Neural cell (in vitro differentiated cells): ENCODE measurements at regions not wholly inside any gene's neighbourhood (a gene's known extent, or its start where the extent isn't known, plus 50 kb on each side); places are given as distances from the start of the nearest gene placed in this dataset.
"Not testable (repeated sequence)": the region's sequence is repeated elsewhere in the genome, so short reads cannot be mapped to it uniquely, and the experiment has no call there.

Experiments
- H2AFZ ChIP-seq: fragments of 200-600, 300-800 bp; sonication (generic), shearing (Covaris generic); 2 replicates; pipeline ENCODE4 v1.6.0; 2014; ENCODE audit warnings: low read depth, mild to moderate bottlenecking, antibody characterized with exemption, low read length, moderate library complexity
- H3F3A ChIP-seq: fragments of 200-600 bp; shearing (Covaris generic); 2 replicates; pipeline ENCODE4 v1.6.1; 2016; ENCODE audit warnings: mild to moderate bottlenecking, moderate library complexity, mixed read lengths, antibody characterized with exemption, low read length; ENCODE audit not compliant: insufficient read depth, poor library complexity, severe bottlenecking
- H3K27ac ChIP-seq: fragments of 200-600, 300-800 bp; sonication (generic), shearing (Covaris generic); 2 replicates; pipeline ENCODE4 v1.5.1; 2014; ENCODE audit warnings: mild to moderate bottlenecking, low read length, moderate library complexity
- H3K27me3 ChIP-seq: fragments of 300-800, 200-600 bp; sonication (generic), shearing (Covaris generic); 2 replicates; pipeline ENCODE4 v1.6.0; 2014; ENCODE audit warnings: mild to moderate bottlenecking, low read depth, low read length, moderate library complexity; ENCODE audit not compliant: insufficient read depth
- H3K36me3 ChIP-seq: fragments of 300-800, 200-600 bp; sonication (generic), shearing (Covaris generic); 2 replicates; pipeline ENCODE4 v1.5.1; 2014; ENCODE audit warnings: mild to moderate bottlenecking, antibody characterized with exemption, low read length, moderate library complexity; ENCODE audit not compliant: insufficient read depth
- H3K4me2 ChIP-seq: fragments of 300-800, 200-600 bp; sonication (generic), shearing (Covaris generic); 2 replicates; pipeline ENCODE4 v1.6.0; 2014; ENCODE audit warnings: mild to moderate bottlenecking, low read length
- H3K4me3 ChIP-seq: fragments of 300-800, 200-600 bp; sonication (generic), shearing (Covaris generic); 2 replicates; pipeline ENCODE4 v1.5.1; 2014; ENCODE audit warnings: mild to moderate bottlenecking, low read length, moderate library complexity
- H3K79me2 ChIP-seq: fragments of 200-600 bp; shearing (Covaris generic); replicated peaks from 2 replicates; pipeline ENCODE4 v1.6.0; 2014; ENCODE audit warnings: mild to moderate bottlenecking, low read length, moderate library complexity; ENCODE audit not compliant: insufficient read depth
- H3K9ac ChIP-seq: fragments of 300-800, 200-600 bp; sonication (generic), shearing (Covaris generic); 2 replicates; pipeline ENCODE4 v1.6.1; 2016; ENCODE audit warnings: mild to moderate bottlenecking, low read length, mixed read lengths
- H3K9me2 ChIP-seq: fragments of 200-600 bp; shearing (Covaris generic); 2 replicates; pipeline ENCODE4 v1.6.1; 2016; ENCODE audit warnings: mild to moderate bottlenecking, low read length, mixed read lengths; ENCODE audit not compliant: insufficient read depth
- H3K9me3 ChIP-seq: fragments of 200-600, 300-800 bp; sonication (generic), shearing (Covaris generic); 2 replicates; pipeline ENCODE4 v1.6.1; 2016; ENCODE audit warnings: mild to moderate bottlenecking, mixed run types, low read length, moderate library complexity, mixed read lengths
- H4K20me1 ChIP-seq: fragments of 200-600 bp; shearing (Covaris generic); 2 replicates; pipeline ENCODE4 v1.6.1; 2016; ENCODE audit warnings: mild to moderate bottlenecking, mixed run types; ENCODE audit not compliant: insufficient read depth
- EP300 ChIP-seq: fragments of 450-650 bp; conservative IDR thresholded peaks from 2 replicates; pipeline ENCODE4 v1.6.1; 2014; ENCODE audit warnings: antibody characterized with exemption, mild to moderate bottlenecking, moderate library complexity; ENCODE audit not compliant: poor library complexity, severe bottlenecking
- EZH2 ChIP-seq: fragments of 200-600, 300-800 bp; shearing (Covaris generic), sonication (generic); IDR thresholded peaks from 2 replicates; pipeline ENCODE4 v1.6.1; 2014; ENCODE audit warnings: antibody characterized with exemption, low read length, borderline replicate concordance, mild to moderate bottlenecking; ENCODE audit not compliant: insufficient read depth, poor library complexity, severe bottlenecking
- MXI1 ChIP-seq: fragments of 450-650 bp; conservative IDR thresholded peaks from 2 replicates; pipeline ENCODE4 v1.6.1; 2014; ENCODE audit warnings: antibody characterized with exemption, mild to moderate bottlenecking; ENCODE audit not compliant: poor library complexity, severe bottlenecking
- POLR2AphosphoS5 ChIP-seq: IDR thresholded peaks from 2 replicates; pipeline ENCODE4 v1.6.1; 2012
- RAD21 ChIP-seq: fragments of 450-650 bp; conservative IDR thresholded peaks from 2 replicates; pipeline ENCODE4 v1.6.1; 2014; ENCODE audit warnings: antibody characterized with exemption, mild to moderate bottlenecking, moderate library complexity
- REST ChIP-seq: IDR thresholded peaks from 2 replicates; pipeline ENCODE4 v1.6.1; 2012; ENCODE audit warnings: borderline replicate concordance
- SMC3 ChIP-seq: fragments of 450-650 bp; conservative IDR thresholded peaks from 2 replicates; pipeline ENCODE4 v1.6.1; 2014; ENCODE audit warnings: antibody characterized with exemption, mild to moderate bottlenecking, moderate library complexity; ENCODE audit not compliant: poor library complexity
- TAF1 ChIP-seq: IDR thresholded peaks from 2 replicates; pipeline ENCODE4 v1.6.1; 2012; ENCODE audit warnings: low read depth
- TF ChIP-seq, protein P1 (sequence below): fragments of 450-650 bp; IDR thresholded peaks from 2 replicates; pipeline ENCODE4 v1.5.1; 2014; ENCODE audit warnings: antibody characterized with exemption, mild to moderate bottlenecking, moderate library complexity; ENCODE audit not compliant: poor library complexity, severe bottlenecking

GRCh38 chrX:40863260-40863659 is 127.9 kb upstream of the MED14 start:
- H3K27me3 ChIP-seq, H3K27ac ChIP-seq, H3K9me2 ChIP-seq, H3K9me3 ChIP-seq, H3K9ac ChIP-seq, H3K4me3 ChIP-seq, H3K4me2 ChIP-seq, H3F3A ChIP-seq, H4K20me1 ChIP-seq, H3K36me3 ChIP-seq, H2AFZ ChIP-seq, H3K79me2 ChIP-seq: not testable (repeated sequence)

- Histone ChIP-seq H3F3A (no peaks in the 10 kb centered on the region), H2AFZ (no peak overlapping the region), H3K27me3 (no peaks in the 10 kb centered on the region), H3K9ac (no peak overlapping the region), H3K4me3 (no peak overlapping the region), H4K20me1 (no peaks in the 10 kb centered on the region), H3K4me2 (no peak overlapping the region), H3K9me3 (no peaks in the 10 kb centered on the region), H3K36me3 (no peaks in the 10 kb centered on the region), H3K27ac (no peak overlapping the region), H3K9me2 (no peaks in the 10 kb centered on the region), H3K79me2 (no peaks in the 10 kb centered on the region)
- TF ChIP-seq REST (no peak), MXI1 (no peak)
Observed at GRCh38 chrX:40863671-40864070, 128.3 kb upstream of the MED14 start.

- H3K27me3 ChIP-seq = no peaks in the 10 kb centered on the region
- H4K20me1 ChIP-seq = no peaks in the 10 kb centered on the region
- H2AFZ ChIP-seq = no peak overlapping the region
- no peak overlapping the region for H3K4me3 ChIP-seq
- H3K9me2 ChIP-seq = no peaks in the 10 kb centered on the region
- H3K79me2 ChIP-seq = no peaks in the 10 kb centered on the region
- H3K9ac ChIP-seq = no peak overlapping the region
- H3K9me3 ChIP-seq = no peaks in the 10 kb centered on the region
- no peaks in the 10 kb centered on the region for H3K36me3 ChIP-seq
- no peaks in the 10 kb centered on the region for H3F3A ChIP-seq
- no peak overlapping the region for H3K4me2 ChIP-seq
- no peak for TF ChIP-seq SMC3
- TF ChIP-seq EP300 = no peak
- TF ChIP-seq RAD21 = no peak
- TF ChIP-seq POLR2AphosphoS5 = no peak
- no peak for TF ChIP-seq EZH2
- TF ChIP-seq TAF1 = no peak
- TF ChIP-seq REST = no peak
- no peak for TF ChIP-seq MXI1
- TF ChIP-seq, protein P1, sequence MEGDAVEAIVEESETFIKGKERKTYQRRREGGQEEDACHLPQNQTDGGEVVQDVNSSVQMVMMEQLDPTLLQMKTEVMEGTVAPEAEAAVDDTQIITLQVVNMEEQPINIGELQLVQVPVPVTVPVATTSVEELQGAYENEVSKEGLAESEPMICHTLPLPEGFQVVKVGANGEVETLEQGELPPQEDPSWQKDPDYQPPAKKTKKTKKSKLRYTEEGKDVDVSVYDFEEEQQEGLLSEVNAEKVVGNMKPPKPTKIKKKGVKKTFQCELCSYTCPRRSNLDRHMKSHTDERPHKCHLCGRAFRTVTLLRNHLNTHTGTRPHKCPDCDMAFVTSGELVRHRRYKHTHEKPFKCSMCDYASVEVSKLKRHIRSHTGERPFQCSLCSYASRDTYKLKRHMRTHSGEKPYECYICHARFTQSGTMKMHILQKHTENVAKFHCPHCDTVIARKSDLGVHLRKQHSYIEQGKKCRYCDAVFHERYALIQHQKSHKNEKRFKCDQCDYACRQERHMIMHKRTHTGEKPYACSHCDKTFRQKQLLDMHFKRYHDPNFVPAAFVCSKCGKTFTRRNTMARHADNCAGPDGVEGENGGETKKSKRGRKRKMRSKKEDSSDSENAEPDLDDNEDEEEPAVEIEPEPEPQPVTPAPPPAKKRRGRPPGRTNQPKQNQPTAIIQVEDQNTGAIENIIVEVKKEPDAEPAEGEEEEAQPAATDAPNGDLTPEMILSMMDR = no peak
- H3K27ac ChIP-seq = no peak overlapping the region
Observed at GRCh38 chrX:40864972-40865371, 129.6 kb upstream of the MED14 start.
